AG09319 (cell line): ENCODE measurements at regions not wholly inside any gene's neighbourhood (a gene's known extent, or its start where the extent isn't known, plus 50 kb on each side); places are given as distances from the start of the nearest gene placed in this dataset.

ENCODE experiments used
- DNase-seq: peaks from one replicate; pipeline ENCODE4 v3.0.0-alpha.2; 2010; ENCODE audit warnings: low read depth; ENCODE audit errors: extremely low read depth
- TF ChIP-seq, protein P1 (sequence below): IDR thresholded peaks from 2 replicates; pipeline ENCODE4 v1.5.1; 2011; ENCODE audit warnings: low read depth, mild to moderate bottlenecking, inconsistent platforms, low read length, moderate library complexity

DNA sequence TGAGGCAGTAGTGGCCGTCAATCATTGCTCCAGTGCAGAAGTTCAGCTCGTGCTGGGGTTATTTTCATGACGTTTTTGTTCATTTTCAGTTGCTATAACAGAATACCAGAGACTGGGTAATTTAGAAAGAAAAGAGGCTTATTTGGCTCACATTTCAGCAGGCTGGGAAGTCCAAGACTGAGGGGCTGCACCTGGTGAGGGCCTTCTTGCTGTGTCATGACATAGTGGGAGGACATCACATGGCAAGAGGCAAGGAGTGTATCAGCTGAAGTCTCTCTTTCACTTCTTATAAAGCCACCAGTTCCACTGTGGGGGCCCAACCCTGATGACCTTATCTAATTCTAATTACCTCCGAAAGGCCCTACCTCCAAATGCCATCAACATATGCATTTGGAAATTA, 58.0 kb upstream of the DPP10 start:
- no peak for DNase-seq
- TF ChIP-seq, protein P1, sequence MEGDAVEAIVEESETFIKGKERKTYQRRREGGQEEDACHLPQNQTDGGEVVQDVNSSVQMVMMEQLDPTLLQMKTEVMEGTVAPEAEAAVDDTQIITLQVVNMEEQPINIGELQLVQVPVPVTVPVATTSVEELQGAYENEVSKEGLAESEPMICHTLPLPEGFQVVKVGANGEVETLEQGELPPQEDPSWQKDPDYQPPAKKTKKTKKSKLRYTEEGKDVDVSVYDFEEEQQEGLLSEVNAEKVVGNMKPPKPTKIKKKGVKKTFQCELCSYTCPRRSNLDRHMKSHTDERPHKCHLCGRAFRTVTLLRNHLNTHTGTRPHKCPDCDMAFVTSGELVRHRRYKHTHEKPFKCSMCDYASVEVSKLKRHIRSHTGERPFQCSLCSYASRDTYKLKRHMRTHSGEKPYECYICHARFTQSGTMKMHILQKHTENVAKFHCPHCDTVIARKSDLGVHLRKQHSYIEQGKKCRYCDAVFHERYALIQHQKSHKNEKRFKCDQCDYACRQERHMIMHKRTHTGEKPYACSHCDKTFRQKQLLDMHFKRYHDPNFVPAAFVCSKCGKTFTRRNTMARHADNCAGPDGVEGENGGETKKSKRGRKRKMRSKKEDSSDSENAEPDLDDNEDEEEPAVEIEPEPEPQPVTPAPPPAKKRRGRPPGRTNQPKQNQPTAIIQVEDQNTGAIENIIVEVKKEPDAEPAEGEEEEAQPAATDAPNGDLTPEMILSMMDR: no peak

DNA sequence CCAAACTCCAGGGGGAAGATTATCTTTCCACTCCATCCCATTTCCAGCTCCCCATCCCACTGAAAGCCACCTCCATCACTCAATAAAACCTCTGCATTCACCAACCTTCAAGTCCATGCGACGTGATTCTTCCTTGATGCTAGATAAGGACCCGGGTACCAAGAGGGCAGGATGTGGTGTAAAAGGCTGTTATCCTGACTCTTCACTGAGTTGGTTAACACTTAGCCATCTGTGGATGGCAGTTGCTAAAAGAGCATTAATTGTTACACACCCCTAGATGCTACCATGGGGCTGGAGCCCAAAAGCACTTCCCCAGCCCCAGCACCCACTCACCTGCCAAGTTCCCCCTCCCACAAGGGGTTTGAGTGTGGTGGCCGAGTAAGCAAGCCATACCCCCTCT, 53.4 kb upstream of the DPP10 start:
- DNase-seq: no peak
- TF ChIP-seq, protein P1: no peak
